ENCODE measurements at regions not wholly inside any gene's neighbourhood (a gene's known extent, or its start where the extent isn't known, plus 50 kb on each side); places are given as distances from the start of the nearest gene placed in this dataset.

GRCh38 chr20:53662595-53662994 lies 69.0 kb upstream of the ZNF217 start:
- TF ChIP-seq USF1 (IDR thresholded peaks at IDR 0.05) (no peak), CEBPB (IDR thresholded peaks at IDR 0.05) (no peak), EGR1 (IDR thresholded peaks at IDR 0.05) (no peak), MAX (IDR thresholded peaks at IDR 0.05) (no peak), REST (IDR thresholded peaks at IDR 0.05; ENCODE audit: low read depth) (no peak), CREB1 (IDR thresholded peaks at IDR 0.05; ENCODE audit: low read depth) (no peak)

Measured in Ishikawa (cell line).